ENCODE measurements at regions not wholly inside any gene's neighbourhood (a gene's known extent, or its start where the extent isn't known, plus 50 kb on each side); places are given as distances from the start of the nearest gene placed in this dataset.

GRCh38 chr9:38154501-38155421, 85.7 kb upstream of the SHB start:
- no peak overlapping the region for H2AFZ ChIP-seq (ENCODE audit: low read depth)
- no peaks in the 10 kb centered on the region for H3K36me3 ChIP-seq (ENCODE audit: insufficient read depth)
- no peak overlapping the region for H3K4me3 ChIP-seq (IDR thresholded peaks at IDR 0.05; ENCODE audit: insufficient read depth, low read depth, low read length)
- no peak overlapping the region for H3K27ac ChIP-seq
- no peaks in the 10 kb centered on the region for H3K79me2 ChIP-seq (ENCODE audit: insufficient read depth, low read depth)
- no peak overlapping the region for H3K9ac ChIP-seq
- no peak for TF ChIP-seq CTCF (conservative IDR thresholded peaks at IDR 0.05; ENCODE audit: low read depth, low read length)
- no peaks in the 10 kb centered on the region for H4K20me1 ChIP-seq (ENCODE audit: insufficient read depth)
- H3K4me1 ChIP-seq (ENCODE audit: low read depth, poor library complexity, severe bottlenecking): no peaks in the 10 kb centered on the region
- no peak overlapping the region for H3K4me2 ChIP-seq
- no peaks in the 10 kb centered on the region for H3K27me3 ChIP-seq (ENCODE audit: insufficient read depth, low read depth)

- H3K36me3 ChIP-seq (ENCODE audit: insufficient read depth): no peaks in the 10 kb centered on the region
- H3K4me1 ChIP-seq (ENCODE audit: low read depth, poor library complexity, severe bottlenecking): no peaks in the 10 kb centered on the region
- no peak overlapping the region for H3K27ac ChIP-seq
- no peaks in the 10 kb centered on the region for H3K79me2 ChIP-seq (ENCODE audit: insufficient read depth, low read depth)
- no peak overlapping the region for H3K4me2 ChIP-seq
- H3K4me3 ChIP-seq (IDR thresholded peaks at IDR 0.05; ENCODE audit: insufficient read depth, low read depth, low read length): no peak overlapping the region
- no peak overlapping the region for H2AFZ ChIP-seq (ENCODE audit: low read depth)
- no peaks in the 10 kb centered on the region for H4K20me1 ChIP-seq (ENCODE audit: insufficient read depth)
- no peaks in the 10 kb centered on the region for H3K27me3 ChIP-seq (ENCODE audit: insufficient read depth, low read depth)
- TF ChIP-seq CTCF (conservative IDR thresholded peaks at IDR 0.05; ENCODE audit: low read depth, low read length): no peak
- H3K9ac ChIP-seq: no peak overlapping the region
Observed at GRCh38 chr9:38153910-38154291, 84.9 kb upstream of the SHB start.

GRCh38 chr9:38153152-38153909, 84.3 kb upstream of the SHB start:
- TF ChIP-seq CTCF (conservative IDR thresholded peaks at IDR 0.05; ENCODE audit: low read depth, low read length): no peak

DNA sequence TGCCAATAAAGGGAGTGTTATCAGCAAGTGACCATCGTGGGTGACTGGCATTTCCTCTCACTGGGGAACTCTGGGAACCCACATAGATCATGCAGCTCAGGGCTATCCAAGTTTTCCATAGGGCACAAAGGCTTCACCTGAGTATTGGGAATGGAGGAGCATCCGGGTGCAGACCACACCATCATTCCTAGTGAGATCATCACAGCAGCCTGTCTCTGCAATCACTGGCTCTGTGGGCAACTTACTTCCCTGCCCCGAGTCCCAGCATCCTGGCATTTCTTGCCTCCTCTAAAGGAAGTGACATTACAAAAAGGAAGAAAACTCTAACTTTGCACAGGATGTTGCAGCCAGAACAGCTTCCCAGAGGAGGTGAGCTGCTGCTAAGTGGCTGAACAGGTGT, 80.6 kb upstream of the SHB start:
- no peak overlapping the region for H3K4me3 ChIP-seq (IDR thresholded peaks at IDR 0.05; ENCODE audit: insufficient read depth, low read depth, low read length)
- H2AFZ ChIP-seq (ENCODE audit: low read depth): no peak overlapping the region
- no peak overlapping the region for H3K9ac ChIP-seq
- H3K79me2 ChIP-seq (ENCODE audit: insufficient read depth, low read depth): no peaks in the 10 kb centered on the region
- no peak overlapping the region for H3K4me2 ChIP-seq
- H3K4me1 ChIP-seq (ENCODE audit: low read depth, poor library complexity, severe bottlenecking): no peaks in the 10 kb centered on the region
- no peaks in the 10 kb centered on the region for H4K20me1 ChIP-seq (ENCODE audit: insufficient read depth)
- no peak overlapping the region for H3K27ac ChIP-seq
- H3K27me3 ChIP-seq (ENCODE audit: insufficient read depth, low read depth): no peaks in the 10 kb centered on the region
- TF ChIP-seq CTCF (conservative IDR thresholded peaks at IDR 0.05; ENCODE audit: low read depth, low read length): no peak
- H3K36me3 ChIP-seq (ENCODE audit: insufficient read depth): no peaks in the 10 kb centered on the region

More at GRCh38 chr9:38153152-38153909, 84.3 kb upstream of the SHB start:
- Histone ChIP-seq H3K4me1 (ENCODE audit: low read depth, poor library complexity, severe bottlenecking) (no peaks in the 10 kb centered on the region), H3K4me3 (IDR thresholded peaks at IDR 0.05; ENCODE audit: insufficient read depth, low read depth, low read length) (no peak overlapping the region), H3K27me3 (ENCODE audit: insufficient read depth, low read depth) (no peaks in the 10 kb centered on the region), H2AFZ (ENCODE audit: low read depth) (no peak overlapping the region), H3K27ac (no peak overlapping the region), H3K4me2 (no peak overlapping the region), H3K36me3 (ENCODE audit: insufficient read depth) (no peaks in the 10 kb centered on the region), H4K20me1 (ENCODE audit: insufficient read depth) (no peaks in the 10 kb centered on the region), H3K79me2 (ENCODE audit: insufficient read depth, low read depth) (no peaks in the 10 kb centered on the region), H3K9ac (no peak overlapping the region)
